GM21619 (cell line): ENCODE measurements at regions not wholly inside any gene's neighbourhood (a gene's known extent, or its start where the extent isn't known, plus 50 kb on each side); places are given as distances from the start of the nearest gene placed in this dataset.
"Not testable (repeated sequence)": the region's sequence is repeated elsewhere in the genome, so short reads cannot be mapped to it uniquely, and the experiment has no call there.

ENCODE experiments used
- ATAC-seq: cut with Tn5 transposase; IDR thresholded peaks from one replicate; pipeline ENCODE4 v1.9.1; 2021; ENCODE audit not compliant: unreplicated experiment

GRCh38 chr7:9681284-9681683, 1247.9 kb downstream of the NXPH1 start:
- no peak for ATAC-seq

- ATAC-seq: no peak
Observed at GRCh38 chr7:9691286-9691685, 1257.9 kb downstream of the NXPH1 start.

- ATAC-seq: no peak
Observed at GRCh38 chr7:9698375-9698774, 1265.0 kb downstream of the NXPH1 start.

- ATAC-seq: no peak
Observed at GRCh38 chr7:9709216-9709615, 1264.5 kb upstream of the PHF14 start.

GRCh38 chr7:9711259-9711918, 1262.3 kb upstream of the PHF14 start:
- no peak for ATAC-seq

DNA sequence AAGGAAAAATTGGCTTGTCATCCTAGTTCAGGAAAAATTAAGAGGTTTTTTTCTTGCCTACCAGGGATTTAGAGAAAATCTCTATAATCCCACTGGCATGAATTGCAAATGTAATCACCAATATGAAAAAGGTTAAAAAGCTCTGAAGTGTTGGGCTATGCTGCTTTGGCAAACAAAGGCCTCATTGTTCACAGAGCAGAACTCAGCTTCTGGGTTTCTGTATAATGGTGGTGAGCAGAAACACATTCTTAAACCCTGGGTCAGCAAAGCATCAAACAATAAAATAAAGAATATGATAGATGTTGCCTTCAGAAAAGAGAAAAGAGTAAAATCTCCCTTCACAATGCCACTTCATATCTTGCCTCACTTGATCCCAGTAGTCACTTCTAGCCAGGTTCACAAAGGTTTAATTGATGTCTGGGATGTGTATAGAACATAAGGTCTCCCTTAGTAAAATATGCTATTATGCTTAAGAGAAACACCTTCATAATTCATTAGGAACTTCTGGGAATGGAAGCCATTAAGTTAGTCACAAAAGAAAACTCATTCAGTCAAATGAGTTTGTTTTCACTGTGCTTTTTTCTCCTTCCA, 1255.5 kb upstream of the PHF14 start:
- no peak for ATAC-seq

DNA sequence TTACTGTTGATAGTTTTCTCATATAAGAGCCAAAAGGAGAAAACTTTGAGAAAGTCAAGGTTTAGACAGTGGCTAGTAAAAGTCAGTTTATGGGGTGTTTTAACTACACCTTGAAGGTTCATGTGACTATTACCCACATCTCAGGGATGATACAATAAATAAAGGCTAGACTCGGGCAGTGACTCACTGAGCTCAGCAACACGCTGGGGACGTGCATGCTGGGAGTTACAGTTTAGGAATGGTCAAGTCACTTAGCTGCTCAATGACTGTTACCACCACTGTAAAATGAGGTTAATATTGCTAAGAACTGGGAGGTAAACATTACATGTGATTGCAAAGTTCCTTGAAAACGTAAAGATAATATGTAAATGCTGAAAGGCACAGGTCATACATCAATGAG, 1254.4 kb upstream of the PHF14 start:
- ATAC-seq: no peak

- no peak for ATAC-seq
Observed at GRCh38 chr7:9719721-9720120, 1254.0 kb upstream of the PHF14 start.

- not testable (repeated sequence) for ATAC-seq
Observed at GRCh38 chr7:9725940-9726663, 1247.6 kb upstream of the PHF14 start.

GRCh38 chr7:9726811-9727210, 1246.9 kb upstream of the PHF14 start:
- not testable (repeated sequence) for ATAC-seq

GRCh38 chr7:9727467-9727869, 1246.2 kb upstream of the PHF14 start:
- not testable (repeated sequence) for ATAC-seq

DNA sequence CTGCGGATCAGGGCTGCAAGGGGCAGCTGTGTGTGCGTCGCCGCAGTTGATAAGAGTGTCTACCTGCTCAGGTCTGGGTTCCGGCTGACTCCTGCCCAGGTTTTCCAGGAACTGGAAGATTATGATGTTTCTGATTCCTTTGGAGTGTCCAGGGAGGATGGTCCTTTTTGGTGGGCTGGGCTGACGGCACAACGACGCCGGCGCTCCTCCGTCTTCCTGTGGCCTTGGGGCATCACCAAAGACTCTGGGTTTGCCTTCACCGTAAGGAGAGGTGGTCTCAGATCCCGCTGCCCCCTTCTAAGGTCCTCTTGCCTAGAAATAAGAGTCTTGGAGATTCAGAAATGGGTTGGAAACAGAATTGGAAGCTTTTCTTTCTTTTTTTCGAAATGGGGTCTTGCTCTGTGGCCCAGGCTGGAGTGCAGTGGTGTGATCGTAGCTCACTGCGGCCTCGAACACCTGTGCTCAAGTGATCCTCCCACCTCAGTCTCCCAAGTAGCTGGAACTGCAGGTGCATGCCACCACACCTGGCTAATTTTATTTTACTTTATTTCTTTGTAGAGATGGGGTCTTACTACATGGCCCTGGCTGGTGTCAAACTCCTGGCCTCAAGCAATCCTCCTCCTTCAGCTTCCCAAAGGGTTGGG, 1245.5 kb upstream of the PHF14 start:
- ATAC-seq: not testable (repeated sequence)

DNA sequence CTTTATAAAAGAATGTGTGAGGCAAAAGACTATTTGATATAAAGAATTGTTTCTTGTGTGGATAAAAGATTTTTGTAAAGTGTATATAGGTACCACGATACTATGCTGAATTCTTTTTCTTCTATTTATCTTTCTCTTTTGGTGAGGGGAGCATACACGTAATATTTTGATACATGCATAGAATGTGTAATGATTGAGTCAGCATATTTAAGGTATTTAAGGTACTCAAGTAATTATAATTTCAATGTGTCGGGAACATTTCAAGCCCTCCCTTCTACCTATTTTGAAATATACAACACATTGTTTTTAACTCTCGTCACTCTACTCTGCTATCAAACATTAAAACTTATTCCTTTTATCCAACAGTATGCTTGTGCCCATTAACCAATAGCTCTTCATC, 1221.6 kb upstream of the PHF14 start:
- no peak for ATAC-seq

DNA sequence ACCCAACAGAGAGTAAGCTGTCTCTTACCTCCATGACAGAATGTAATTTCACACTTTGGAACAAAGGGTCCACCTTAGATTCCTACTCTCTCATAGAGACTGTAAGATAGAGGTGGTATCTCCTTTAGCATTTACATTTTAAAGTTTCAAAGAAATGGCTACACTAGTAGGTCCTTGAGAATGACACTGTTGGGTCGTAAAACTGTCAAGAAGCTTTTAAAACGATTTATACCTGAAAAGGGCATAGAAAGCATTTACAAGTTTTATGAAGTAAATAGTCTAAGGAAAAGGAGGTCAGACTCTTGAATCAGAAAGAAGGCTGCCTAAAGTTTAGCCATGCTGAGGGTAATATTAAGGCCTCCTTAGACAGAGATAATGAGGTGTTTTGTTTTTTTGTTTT, 1212.4 kb upstream of the PHF14 start:
- no peak for ATAC-seq

GRCh38 chr7:9776900-9777299, 1196.8 kb upstream of the PHF14 start:
- ATAC-seq: no peak

- no peak for ATAC-seq
Observed at GRCh38 chr7:9778367-9778766, 1195.3 kb upstream of the PHF14 start.

DNA sequence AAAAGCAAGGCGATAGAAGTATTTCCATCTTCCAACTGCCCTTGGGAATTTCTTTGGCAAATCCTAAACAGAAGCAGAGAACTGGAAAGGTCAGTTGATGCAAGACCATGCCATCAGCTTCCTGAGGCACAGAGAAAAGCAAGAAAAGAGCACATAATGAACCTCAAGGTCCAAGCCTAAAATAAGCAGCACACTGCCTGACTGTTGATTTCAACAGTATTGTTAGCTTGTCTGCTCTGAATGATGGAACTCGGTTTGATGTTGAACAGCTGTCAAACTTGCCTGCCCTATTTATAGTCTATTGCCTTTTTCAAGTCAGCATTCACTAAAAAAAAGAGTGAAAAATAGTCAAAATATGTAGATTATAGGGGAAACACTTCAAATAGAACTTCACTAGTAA, 1192.0 kb upstream of the PHF14 start:
- ATAC-seq: no peak

GRCh38 chr7:9782275-9782674, 1191.4 kb upstream of the PHF14 start:
- no peak for ATAC-seq

GRCh38 chr7:9785211-9785610, 1188.5 kb upstream of the PHF14 start:
- ATAC-seq: no peak

GRCh38 chr7:9796241-9796640, 1177.4 kb upstream of the PHF14 start:
- no peak for ATAC-seq

DNA sequence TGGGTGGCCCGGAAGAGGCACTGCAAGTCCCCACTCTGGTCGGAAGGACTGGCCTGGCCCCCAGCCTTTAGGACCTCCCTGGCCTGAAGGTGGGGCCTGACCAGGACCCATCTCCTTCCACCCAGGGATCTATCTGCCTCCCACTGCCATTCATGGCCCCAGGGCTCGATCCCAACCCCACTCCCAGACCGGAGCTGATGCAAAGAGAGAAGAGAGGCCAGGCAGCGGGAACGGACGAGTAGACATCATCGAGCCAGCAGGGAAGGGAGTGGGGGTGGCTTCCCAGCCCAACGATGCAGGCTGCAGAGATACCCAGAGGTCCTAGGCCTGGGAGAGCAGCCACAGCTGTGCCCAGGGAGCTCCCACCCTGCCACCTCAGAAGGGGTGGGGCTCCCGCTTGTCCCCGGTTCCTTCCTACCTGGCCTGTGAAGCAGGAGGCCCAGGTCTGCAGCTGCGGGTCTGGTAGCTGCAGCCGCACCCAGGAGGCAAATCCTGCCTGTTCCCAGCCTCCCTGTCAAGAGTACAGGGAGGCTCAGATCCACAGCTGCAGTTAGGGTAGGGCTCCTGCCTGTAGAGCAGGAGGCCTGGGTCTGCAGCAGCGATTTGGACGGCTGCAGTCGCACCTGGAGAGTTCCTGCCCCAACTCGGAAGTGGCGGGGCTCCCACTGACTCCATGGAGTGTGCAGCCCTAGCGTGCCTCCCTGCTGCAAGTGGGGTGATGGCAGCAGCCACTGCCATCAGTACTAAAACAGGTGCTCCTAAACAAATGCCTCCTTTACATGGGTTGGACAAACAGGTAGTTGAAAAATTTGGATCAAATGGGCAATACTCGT, 1151.0 kb upstream of the PHF14 start:
- ATAC-seq: no peak
